Ovary (tissue), 1 donor: ENCODE measurements at regions not wholly inside any gene's neighbourhood (a gene's known extent, or its start where the extent isn't known, plus 50 kb on each side); places are given as distances from the start of the nearest gene placed in this dataset.

Experiments used
- EP300 ChIP-seq: sonication (generic); formaldehyde crosslinking; IDR thresholded peaks from one replicate; pipeline ENCODE4 v1.6.1; 2017; ENCODE audit warnings: antibody characterized with exemption
- POLR2A ChIP-seq: fragments of 450-650 bp; IDR thresholded peaks from one replicate; pipeline ENCODE4 v1.6.1; 2017; ENCODE audit warnings: antibody characterized with exemption, mild to moderate bottlenecking, moderate library complexity

DNA sequence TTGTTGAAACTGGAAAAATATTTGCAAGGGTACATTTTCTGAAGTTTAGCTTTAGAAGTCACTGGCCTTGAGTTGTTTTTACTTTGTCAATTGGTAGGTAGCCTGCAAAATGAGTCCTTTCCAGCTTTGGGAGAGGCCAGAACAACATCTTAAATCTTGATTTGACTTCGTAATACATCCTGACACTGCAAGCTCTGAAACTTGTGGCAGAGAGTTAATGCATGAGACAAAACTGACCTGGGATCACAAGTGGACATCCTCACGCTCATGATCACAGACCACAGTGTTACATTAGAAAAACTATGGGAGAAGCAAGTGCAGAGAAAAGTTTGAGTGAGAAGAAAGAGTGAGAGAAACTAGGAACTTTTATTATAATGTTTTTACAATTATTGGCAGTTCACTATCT is 550.9 kb downstream of the USP25 start:
- TF ChIP-seq EP300 (no peak), POLR2A (no peak)
